K562 (cell line): ENCODE measurements at regions not wholly inside any gene's neighbourhood (a gene's known extent, or its start where the extent isn't known, plus 50 kb on each side); places are given as distances from the start of the nearest gene placed in this dataset.
A peak's percentile ranks its signal among the peaks of the same experiment; 100 is the strongest.

Source experiments
- ATAC-seq: fragments of 200-7000 bp; cut with Tn5 transposase; 3 replicates; pipeline ENCODE4 v1.9.1; 2020; ENCODE audit warnings: moderate library complexity
- BruUV-seq: library from RNA; stranded (reverse); fragments of 400-500 nt; replicated peaks from 2 replicates; lab custom pipeline; 2021; lab: Mats Ljungman, UMichigan
- CTCF ChIA-PET: fragments of 300-600 bp; formaldehyde crosslinking; extraction: SDS; loops from one replicate; lab custom pipeline; 2021; ENCODE audit warnings: low intra/inter-chr PET ratio; lab: Yijun Ruan, JAX
- POLR2A ChIA-PET: fragments of 300-600, 350-650 bp; sonication (Branson Sonifier 250); formaldehyde crosslinking; extraction: SDS; loops from one replicate; lab custom pipeline; 2021; ENCODE audit warnings: antibody characterized with exemption, inconsistent platforms; lab: Yijun Ruan, JAX
- DNase-seq, 4 experiments: peaks; one replicate each; pipeline versions ENCODE4 v3.0.0 to v3.0.0-alpha.2; 2011 to 2018; ENCODE audit warnings: low spot score in 3 of 4, mixed read lengths in 3 of 4; ENCODE audit errors: extremely low read depth in 1 of 4
- FAIRE-seq: peaks from 2 replicates; lab custom pipeline; 2011; peaks lifted over from hg19 to GRCh38; lab: Jason Lieb, UNC
- H2AFZ ChIP-seq: 2 replicates; pipeline ENCODE4 v1.6.0; 2011; ENCODE audit warnings: low read depth, low read length, control low read depth, inconsistent platforms
- H3K27ac ChIP-seq: fragments of 200-600 bp; 3 replicates; pipeline ENCODE4 v1.8.0; 2011; ENCODE audit warnings: low read depth, mild to moderate bottlenecking, control low read depth, inconsistent platforms, low read length, moderate library complexity, mixed read lengths; ENCODE audit errors: extremely low read depth
- H3K27me3 ChIP-seq, 2 experiments: fragments of 300-600 bp in 1 of 2; 2 replicates in 1 of 2; 3 replicates in 1 of 2; pipeline versions ENCODE4 v1.6.0 to v1.8.0; 2011; ENCODE audit warnings: inconsistent platforms in 2 of 2, low read length in 2 of 2, mild to moderate bottlenecking in 1 of 2, mixed read lengths in 1 of 2, moderate library complexity in 1 of 2; ENCODE audit not compliant: control insufficient read depth in 2 of 2, insufficient read depth in 2 of 2
- H3K36me3 ChIP-seq: fragments of 300-600 bp; 3 replicates; pipeline ENCODE4 v1.8.0; 2011; ENCODE audit warnings: mild to moderate bottlenecking, low read length, inconsistent platforms; ENCODE audit not compliant: control insufficient read depth, insufficient read depth
- H3K4me1 ChIP-seq, 2 experiments: fragments of 200-600 bp in 1 of 2; replicated peaks in 1 of 2; 2 replicates in 1 of 2; 3 replicates in 1 of 2; pipeline versions ENCODE4 v1.5.1 to v1.8.0; 2011; ENCODE audit warnings: inconsistent platforms in 2 of 2, low read length in 2 of 2, mild to moderate bottlenecking in 1 of 2, mixed read lengths in 1 of 2, moderate library complexity in 1 of 2; ENCODE audit not compliant: control insufficient read depth in 2 of 2, insufficient read depth in 2 of 2
- H3K4me2 ChIP-seq: 2 replicates; pipeline ENCODE4 v1.6.1; 2011; ENCODE audit warnings: low read length, control low read depth, inconsistent platforms, mixed read lengths; ENCODE audit not compliant: insufficient read depth
- H3K4me3 ChIP-seq: fragments of 200-600 bp; sonication (generic), shearing (Covaris generic); 2 replicates; pipeline ENCODE4 v1.5.1; 2016; ENCODE audit warnings: control low read depth, inconsistent platforms
- H3K79me2 ChIP-seq: fragments of 200-600 bp; 3 replicates; pipeline ENCODE4 v1.8.0; 2011; ENCODE audit warnings: low read length, inconsistent platforms; ENCODE audit not compliant: control insufficient read depth, insufficient read depth
- H3K9ac ChIP-seq, 2 experiments: 2 replicates each; pipeline versions ENCODE4 v1.6.0 to v1.6.1; 2011; ENCODE audit warnings: low read depth in 2 of 2, low read length in 2 of 2, control low read depth in 1 of 2, inconsistent platforms in 1 of 2, mild to moderate bottlenecking in 1 of 2, mixed read lengths in 1 of 2; ENCODE audit not compliant: insufficient read depth in 1 of 2
- H3K9me1 ChIP-seq: one replicate; pipeline ENCODE4 v1.6.0; 2011; ENCODE audit warnings: inconsistent platforms, mild to moderate bottlenecking, low read length, moderate library complexity; ENCODE audit not compliant: control insufficient read depth, insufficient read depth
- H3K9me3 ChIP-seq: replicated peaks from 2 replicates; pipeline ENCODE4 v1.5.1; 2011; ENCODE audit warnings: low read depth, low read length, inconsistent platforms; ENCODE audit not compliant: control insufficient read depth, insufficient read depth
- H4K20me1 ChIP-seq: replicated peaks from 2 replicates; pipeline ENCODE4 v1.6.1; 2011; ENCODE audit warnings: low read length, inconsistent platforms, mixed read lengths; ENCODE audit not compliant: control insufficient read depth, insufficient read depth
- ATF7 ChIP-seq: fragments of 450-650 bp; IDR thresholded peaks from 2 replicates; pipeline ENCODE4 v1.7.1; 2014; ENCODE audit warnings: mild to moderate bottlenecking, moderate library complexity
- CEBPG ChIP-seq, 3 experiments: fragments of 200-800 bp in 1 of 3; sonication (Bioruptor generic) in 1 of 3; sonication (generic) in 1 of 3; formaldehyde crosslinking in 1 of 3; IDR thresholded peaks in 2 of 3; conservative IDR thresholded peaks in 1 of 3; 2 replicates each; pipeline versions ENCODE4 v1.6.1 to v1.8.0; 2016 to 2022; ENCODE audit warnings: missing compliant biosample characterization in 2 of 3, missing genetic modification characterization in 2 of 3, mild to moderate bottlenecking in 1 of 3, missing genetic modification reagents in 1 of 3
- CREM ChIP-seq: IDR thresholded peaks from 2 replicates; pipeline ENCODE4 v1.6.1; 2014; ENCODE audit warnings: antibody characterized with exemption, low read depth
- MAFG ChIP-seq: fragments of 450-650 bp; conservative IDR thresholded peaks from 2 replicates; pipeline ENCODE4 v1.6.1; 2016; ENCODE audit warnings: missing genetic modification characterization, missing compliant biosample characterization
- MCM2 ChIP-seq: fragments of 450-650 bp; IDR thresholded peaks from 2 replicates; pipeline ENCODE4 v1.6.1; 2017; ENCODE audit warnings: low read depth, mild to moderate bottlenecking
- PML ChIP-seq: IDR thresholded peaks from 2 replicates; pipeline ENCODE4 v1.6.1; 2012; ENCODE audit warnings: low read length, inconsistent platforms
- WGBS: fragments of 100-300 bp; shearing (Covaris generic); methylation state at CpG from one replicate; pipeline ENCODE4 v1.1.6; 2016; ENCODE audit warnings: low coverage, mixed read lengths; ENCODE audit not compliant: insufficient coverage; ENCODE audit errors: missing lambda C conversion rate; 5-methylcytosine and 5-hydroxymethylcytosine counted together
- in situ Hi-C: fragments of 300-500 bp; cut with MboI; formaldehyde crosslinking; loops from 4 replicates; pipeline ENCODE4 v1.15.0; 2018; ENCODE audit warnings: inconsistent platforms, mixed read lengths
- intact Hi-C: fragments of 100-400 bp; cut with micrococcal nuclease; formaldehyde crosslinking; loops from 2 replicates; pipeline ENCODE4 v1.14.2; 2022
- TF ChIP-seq, protein P1 (sequence below), 2 experiments: fragments of 450-650 bp in 1 of 2; sonication (generic) in 1 of 2; formaldehyde crosslinking in 1 of 2; IDR thresholded peaks in 1 of 2; conservative IDR thresholded peaks in 1 of 2; 2 replicates each; pipeline versions ENCODE4 v1.6.1 to v1.8.1; 2016 to 2023; ENCODE audit warnings: mild to moderate bottlenecking in 2 of 2, moderate library complexity in 2 of 2, inconsistent platforms in 1 of 2, missing genetic modification reagents in 1 of 2

- POLR2A ChIA-PET, result no interaction called here
- no peak for FAIRE-seq
- no peaks in the 10 kb centered on the region for H3K9me1 ChIP-seq
- 0% methylated on average over 3 of the region's 3 CpGs for WGBS
- H3K27ac ChIP-seq, result no peak overlapping the region
- BruUV-seq, result no TSS peak
- no peak overlapping the region for H3K4me2 ChIP-seq
- no peak overlapping the region for H3K9ac ChIP-seq
- H3K27me3 ChIP-seq, result no peaks in the 10 kb centered on the region
- no peaks in the 10 kb centered on the region for H4K20me1 ChIP-seq
- CTCF ChIA-PET, result no interaction called here
- intact Hi-C loops (loop anchor here (5.0 kb wide), 1 partner anchor 83 kb away; no protein-coding TSS in a partner anchor), in situ Hi-C loops (no loop called here)
- DNase-seq, result no peak
- peaks cover 3% of the 10 kb centered on the region; the same call in 1 of the 2 replicates for H3K9me3 ChIP-seq
- no peak overlapping the region for H3K4me3 ChIP-seq
- no peaks in the 10 kb centered on the region for H3K36me3 ChIP-seq
- H3K79me2 ChIP-seq, result no peaks in the 10 kb centered on the region
- H3K4me1 ChIP-seq, result no peaks in the 10 kb centered on the region
- TF ChIP-seq MAFG (tag), result peak; percentile 42
- TF ChIP-seq CEBPG (CRISPR knock-in tag; IDR thresholded peaks at IDR 0.05), result no peak
- TF ChIP-seq CEBPG (tag; conservative IDR thresholded peaks at IDR 0.05 in 1 of 2, IDR thresholded peaks at IDR 0.05 in 1 of 2), result peak in 1 of 2 experiments; percentile 46; a peak in 2 of 4 replicates
- TF ChIP-seq MCM2, result no peak
- TF ChIP-seq CREM, result peak; percentile 36; the same call in 1 of the 2 replicates
- TF ChIP-seq, protein P1, sequence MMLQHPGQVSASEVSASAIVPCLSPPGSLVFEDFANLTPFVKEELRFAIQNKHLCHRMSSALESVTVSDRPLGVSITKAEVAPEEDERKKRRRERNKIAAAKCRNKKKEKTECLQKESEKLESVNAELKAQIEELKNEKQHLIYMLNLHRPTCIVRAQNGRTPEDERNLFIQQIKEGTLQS (IDR thresholded peaks at IDR 0.05), result peak; percentile 16; the same call in 1 of the 2 replicates
- TF ChIP-seq, protein P1 (CRISPR knock-in tag; conservative IDR thresholded peaks at IDR 0.05), result no peak
- TF ChIP-seq ATF7, result 0 out of 2 replicates have a peak, but pooled peaks have one; percentile 21
- no peak for TF ChIP-seq PML
- H2AFZ ChIP-seq, result no peak overlapping the region
- ATAC-seq, result no peak
Observed at GRCh38 chr6:150499882-150500312, 99.8 kb upstream of the PLEKHG1 start.
